OCI-LY7 (cell line): ENCODE measurements at regions not wholly inside any gene's neighbourhood (a gene's known extent, or its start where the extent isn't known, plus 50 kb on each side); places are given as distances from the start of the nearest gene placed in this dataset.

Experiments used
- BruUV-seq: library from RNA; stranded (reverse); fragments of 400-500 nt; replicated peaks from 2 replicates; lab custom pipeline; 2021; lab: Mats Ljungman, UMichigan
- CTCF ChIA-PET: fragments of 300-600 bp; sonication (Branson Sonifier 250); formaldehyde crosslinking; loops from one replicate; lab custom pipeline; 2022; ENCODE audit warnings: antibody characterized with exemption; ENCODE audit not compliant: unreplicated experiment; lab: Charles Lee
- POLR2A ChIA-PET: fragments of 300-600 bp; sonication (Branson Sonifier 250); formaldehyde crosslinking; loops from one replicate; lab custom pipeline; 2022; ENCODE audit warnings: antibody characterized with exemption; lab: Charles Lee
- DNase-seq: peaks from one replicate; pipeline ENCODE4 v3.0.0-alpha.2; 2015; ENCODE audit warnings: low spot score
- H2AFZ ChIP-seq: fragments of 200-600 bp; sonication (generic), shearing (Covaris generic); 2 replicates; pipeline ENCODE4 v1.6.1; 2014; ENCODE audit warnings: mild to moderate bottlenecking, antibody characterized with exemption, low read length, moderate library complexity
- H3K27ac ChIP-seq: fragments of 200-600 bp; sonication (generic); 2 replicates; pipeline ENCODE4 v1.5.1; 2014; ENCODE audit warnings: mixed run types, low read depth, mild to moderate bottlenecking, moderate library complexity, low read length, inconsistent platforms; ENCODE audit not compliant: poor library complexity, severe bottlenecking
- H3K36me3 ChIP-seq: fragments of 200-600 bp; sonication (generic); 2 replicates; pipeline ENCODE4 v1.6.1; 2014; ENCODE audit warnings: mild to moderate bottlenecking, antibody characterized with exemption, low read length, moderate library complexity, mixed read lengths; ENCODE audit not compliant: insufficient read depth
- H3K4me1 ChIP-seq: fragments of 200-600 bp; sonication (generic); 2 replicates; pipeline ENCODE4 v1.5.1; 2014; ENCODE audit warnings: mild to moderate bottlenecking, low read length; ENCODE audit not compliant: insufficient read depth, poor library complexity, severe bottlenecking
- H3K4me2 ChIP-seq: fragments of 200-600 bp; sonication (generic); 2 replicates; pipeline ENCODE4 v1.6.1; 2014; ENCODE audit warnings: mild to moderate bottlenecking, low read length
- H3K4me3 ChIP-seq: fragments of 200-600 bp; sonication (generic); 2 replicates; pipeline ENCODE4 v1.5.1; 2014; ENCODE audit warnings: mild to moderate bottlenecking, low read depth, low read length; ENCODE audit not compliant: poor library complexity, severe bottlenecking
- H3K79me2 ChIP-seq: fragments of 200-600 bp; sonication (generic); 2 replicates; pipeline ENCODE4 v1.6.1; 2016; ENCODE audit warnings: low read depth, mild to moderate bottlenecking, low read length, moderate library complexity, mixed read lengths; ENCODE audit not compliant: insufficient read depth
- H3K9me2 ChIP-seq: fragments of 200-600 bp; sonication (generic); 2 replicates; pipeline ENCODE4 v1.6.1; 2016; ENCODE audit warnings: mild to moderate bottlenecking, low read length, mixed read lengths; ENCODE audit not compliant: insufficient read depth
- H3K9me3 ChIP-seq: fragments of 200-600 bp; sonication (generic); 2 replicates; pipeline ENCODE4 v1.6.1; 2014; ENCODE audit warnings: mild to moderate bottlenecking, mixed run types, low read length, mixed read lengths
- H4K20me1 ChIP-seq: fragments of 200-600 bp; sonication (generic); 2 replicates; pipeline ENCODE4 v1.6.1; 2014; ENCODE audit warnings: mild to moderate bottlenecking, antibody characterized with exemption, low read length, moderate library complexity, mixed read lengths; ENCODE audit not compliant: insufficient read depth
- EZH2phosphoT487 ChIP-seq: fragments of 200-600 bp; sonication (generic); IDR thresholded peaks from 2 replicates; pipeline ENCODE4 v1.6.1; 2018; ENCODE audit warnings: low read depth, borderline replicate concordance, mild to moderate bottlenecking, mixed run types, antibody characterized with exemption, low read length, moderate library complexity, mixed read lengths
- intact Hi-C: fragments of 100-400 bp; cut with micrococcal nuclease; formaldehyde crosslinking; loops from one replicate; pipeline ENCODE4 v1.10.0; 2022; ENCODE audit not compliant: unreplicated experiment
- TF ChIP-seq, protein P1 (sequence below): fragments of 200-600 bp; sonication (generic); conservative IDR thresholded peaks from 2 replicates; pipeline ENCODE4 v1.5.1; 2014; ENCODE audit warnings: mild to moderate bottlenecking, antibody characterized with exemption, low read length, moderate library complexity, mixed read lengths

DNA sequence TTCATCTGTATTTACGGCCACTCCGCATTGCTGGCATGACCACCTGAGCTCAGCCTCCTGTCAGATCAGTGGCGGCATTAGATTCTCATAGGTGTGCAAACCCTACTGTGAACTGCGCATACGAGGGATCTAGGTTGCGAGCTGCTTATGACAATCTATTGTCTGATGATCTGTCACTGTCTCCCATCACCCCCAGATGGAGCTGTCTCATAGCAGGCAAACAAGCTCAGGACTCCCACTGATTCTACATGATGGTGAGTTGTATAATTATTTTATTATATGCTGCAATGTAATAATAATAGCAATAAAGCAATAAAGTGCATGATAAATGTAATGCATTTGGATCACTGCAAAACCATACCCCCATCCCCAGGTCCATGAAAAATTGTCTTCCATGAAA lies 1172.9 kb upstream of the AUTS2 start:
- H4K20me1 ChIP-seq, result no peaks in the 10 kb centered on the region
- H3K9me2 ChIP-seq, result no peaks in the 10 kb centered on the region
- no peak overlapping the region for H3K27ac ChIP-seq
- no peak overlapping the region for H3K4me2 ChIP-seq
- H2AFZ ChIP-seq, result no peak overlapping the region
- peak; percentile 7 for DNase-seq
- H3K36me3 ChIP-seq, result no peaks in the 10 kb centered on the region
- H3K4me1 ChIP-seq, result no peaks in the 10 kb centered on the region
- no TSS peak for BruUV-seq
- H3K4me3 ChIP-seq, result no peak overlapping the region
- no peaks in the 10 kb centered on the region for H3K9me3 ChIP-seq
- TF ChIP-seq EZH2phosphoT487, result no peak
- TF ChIP-seq, protein P1, sequence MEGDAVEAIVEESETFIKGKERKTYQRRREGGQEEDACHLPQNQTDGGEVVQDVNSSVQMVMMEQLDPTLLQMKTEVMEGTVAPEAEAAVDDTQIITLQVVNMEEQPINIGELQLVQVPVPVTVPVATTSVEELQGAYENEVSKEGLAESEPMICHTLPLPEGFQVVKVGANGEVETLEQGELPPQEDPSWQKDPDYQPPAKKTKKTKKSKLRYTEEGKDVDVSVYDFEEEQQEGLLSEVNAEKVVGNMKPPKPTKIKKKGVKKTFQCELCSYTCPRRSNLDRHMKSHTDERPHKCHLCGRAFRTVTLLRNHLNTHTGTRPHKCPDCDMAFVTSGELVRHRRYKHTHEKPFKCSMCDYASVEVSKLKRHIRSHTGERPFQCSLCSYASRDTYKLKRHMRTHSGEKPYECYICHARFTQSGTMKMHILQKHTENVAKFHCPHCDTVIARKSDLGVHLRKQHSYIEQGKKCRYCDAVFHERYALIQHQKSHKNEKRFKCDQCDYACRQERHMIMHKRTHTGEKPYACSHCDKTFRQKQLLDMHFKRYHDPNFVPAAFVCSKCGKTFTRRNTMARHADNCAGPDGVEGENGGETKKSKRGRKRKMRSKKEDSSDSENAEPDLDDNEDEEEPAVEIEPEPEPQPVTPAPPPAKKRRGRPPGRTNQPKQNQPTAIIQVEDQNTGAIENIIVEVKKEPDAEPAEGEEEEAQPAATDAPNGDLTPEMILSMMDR, result peak; percentile 58
- ChIA-PET CTCF (no interaction called here), POLR2A (no interaction called here)
- intact Hi-C loops, result no loop called here
- H3K79me2 ChIP-seq, result no peaks in the 10 kb centered on the region

DNA sequence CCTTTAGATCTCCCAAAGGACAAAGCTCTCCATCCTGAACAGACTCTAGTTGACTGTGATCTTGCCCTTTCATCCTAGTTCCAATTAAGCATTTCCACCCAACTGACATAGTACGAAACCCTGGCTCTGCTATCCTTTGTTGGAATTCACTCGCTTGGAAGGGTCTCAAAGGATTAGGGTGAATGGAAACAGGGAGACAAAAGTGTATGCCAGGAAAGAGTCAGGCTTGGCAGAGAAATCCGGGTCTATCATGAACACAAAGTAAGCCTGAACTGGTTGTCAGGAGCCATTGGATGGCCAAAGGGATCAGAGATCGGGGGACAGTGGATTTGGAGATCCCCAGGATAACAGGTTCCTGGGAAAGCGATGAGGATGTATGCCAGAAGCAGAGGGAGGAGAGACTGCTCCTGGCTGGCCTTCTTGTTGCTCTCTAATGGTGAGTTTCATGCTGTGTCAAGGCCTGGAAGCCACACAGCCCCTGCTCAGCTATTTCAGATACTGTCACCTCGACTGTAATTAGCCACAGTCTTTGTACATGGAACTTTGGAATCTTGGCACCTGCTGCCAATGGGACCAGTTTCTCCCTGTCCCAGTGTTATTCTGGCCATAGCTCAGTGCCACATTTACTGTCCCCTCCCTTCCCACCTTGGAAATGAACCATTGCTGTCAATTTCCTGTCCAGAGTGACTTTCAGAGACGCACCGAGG lies 1168.7 kb upstream of the AUTS2 start:
- TF ChIP-seq, protein P1, result no peak
- no peak for TF ChIP-seq EZH2phosphoT487

DNA sequence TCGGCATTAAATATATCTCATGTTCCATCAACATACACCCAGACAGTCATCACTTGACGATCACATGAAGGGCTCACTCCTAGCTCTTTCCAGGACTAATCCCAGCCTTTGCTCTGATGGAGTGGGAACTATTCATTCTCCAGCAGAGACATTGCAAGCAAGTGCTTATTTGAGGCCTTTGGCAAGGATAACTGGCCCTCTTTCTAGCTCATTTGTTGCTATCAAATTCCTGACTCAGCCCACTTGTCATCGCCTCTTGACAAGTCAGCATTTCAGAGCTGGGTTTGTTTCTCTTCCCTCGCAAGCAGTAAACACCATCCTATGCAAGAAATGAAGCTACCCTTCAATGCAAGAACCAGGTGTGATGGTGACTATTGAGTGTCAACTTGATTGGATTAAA lies 1165.7 kb upstream of the AUTS2 start:
- no peaks in the 10 kb centered on the region for H3K9me3 ChIP-seq
- no peaks in the 10 kb centered on the region for H4K20me1 ChIP-seq
- H3K36me3 ChIP-seq, result no peaks in the 10 kb centered on the region
- POLR2A ChIA-PET, result no interaction called here
- CTCF ChIA-PET, result no interaction called here
- H3K4me2 ChIP-seq, result no peak overlapping the region
- no peaks in the 10 kb centered on the region for H3K4me1 ChIP-seq
- no peaks in the 10 kb centered on the region for H3K79me2 ChIP-seq
- no peaks in the 10 kb centered on the region for H3K9me2 ChIP-seq
- TF ChIP-seq, protein P1, result no peak
- TF ChIP-seq EZH2phosphoT487, result no peak
- no peak overlapping the region for H2AFZ ChIP-seq
- H3K4me3 ChIP-seq, result no peak overlapping the region
- H3K27ac ChIP-seq, result no peak overlapping the region
- BruUV-seq, result no TSS peak
- intact Hi-C loops, result no loop called here
- no peak for DNase-seq

More for the DNA sequence above, 1168.7 kb upstream of the AUTS2 start:
- no peak overlapping the region for H3K4me3 ChIP-seq
- ChIA-PET CTCF (no interaction called here), POLR2A (no interaction called here)
- no peaks in the 10 kb centered on the region for H3K79me2 ChIP-seq
- H3K9me3 ChIP-seq, result no peaks in the 10 kb centered on the region
- H3K4me1 ChIP-seq, result no peaks in the 10 kb centered on the region
- BruUV-seq, result no TSS peak
- H4K20me1 ChIP-seq, result no peaks in the 10 kb centered on the region
- no peaks in the 10 kb centered on the region for H3K9me2 ChIP-seq
- H3K4me2 ChIP-seq, result no peak overlapping the region
- H2AFZ ChIP-seq, result no peak overlapping the region
- intact Hi-C loops, result no loop called here
- no peak for DNase-seq
- H3K27ac ChIP-seq, result no peak overlapping the region
- H3K36me3 ChIP-seq, result no peaks in the 10 kb centered on the region
